IMR-90 (cell line): ENCODE measurements at regions not wholly inside any gene's neighbourhood (a gene's known extent, or its start where the extent isn't known, plus 50 kb on each side); places are given as distances from the start of the nearest gene placed in this dataset.

Experiments used
- ATAC-seq: fragments of 200-7000 bp; cut with Tn5 transposase; 2 replicates; pipeline ENCODE4 v1.9.1; 2020; ENCODE audit warnings: low read depth, mild to moderate bottlenecking, moderate library complexity
- BruUV-seq: library from RNA; stranded (reverse); fragments of 400-500 nt; replicated peaks from 2 replicates; lab custom pipeline; 2021; lab: Mats Ljungman, UMichigan
- CTCF ChIA-PET: fragments of 300-600 bp; formaldehyde crosslinking; extraction: SDS; loops from one replicate; lab custom pipeline; 2021; ENCODE audit warnings: antibody characterized with exemption; lab: Yijun Ruan, JAX
- POLR2A ChIA-PET: fragments of 300-600 bp; sonication (Branson Sonifier 250); formaldehyde crosslinking; loops from one replicate; lab custom pipeline; 2022; ENCODE audit warnings: antibody characterized with exemption; ENCODE audit not compliant: unreplicated experiment; lab: Charles Lee
- DNase-seq: peaks from one replicate; pipeline ENCODE4 v3.0.0; 2013
- H2AFZ ChIP-seq: replicated peaks from 2 replicates; pipeline ENCODE3; 2013; ENCODE audit warnings: low read length, mild to moderate bottlenecking; ENCODE audit not compliant: poor library complexity
- H2AK5ac ChIP-seq: 2 replicates; pipeline ENCODE4 v1.6.1; 2013; ENCODE audit warnings: low read depth, low read length, inconsistent platforms
- H2AK9ac ChIP-seq: replicated peaks from 2 replicates; pipeline ENCODE3; 2013; ENCODE audit warnings: mild to moderate bottlenecking, low read depth, low read length, moderate library complexity; ENCODE audit not compliant: poor library complexity
- H2BK120ac ChIP-seq: 2 replicates; pipeline ENCODE4 v1.6.1; 2013; ENCODE audit warnings: low read depth, low read length, inconsistent platforms
- H2BK15ac ChIP-seq: 3 replicates; pipeline ENCODE4 v1.6.1; 2013; ENCODE audit warnings: low read depth, low read length, inconsistent platforms
- H2BK20ac ChIP-seq: 2 replicates; pipeline ENCODE4 v1.6.1; 2013; ENCODE audit warnings: low read depth, mild to moderate bottlenecking, inconsistent platforms, low read length, moderate library complexity
- H2BK5ac ChIP-seq: 2 replicates; pipeline ENCODE4 v1.6.1; 2013; ENCODE audit warnings: mild to moderate bottlenecking, low read depth, low read length, inconsistent platforms; ENCODE audit not compliant: poor library complexity, severe bottlenecking
- H3K14ac ChIP-seq: replicated peaks from 2 replicates; pipeline ENCODE4 v1.6.1; 2013; ENCODE audit warnings: low read depth, low read length, inconsistent platforms
- H3K18ac ChIP-seq: 2 replicates; pipeline ENCODE4 v1.6.1; 2013; ENCODE audit warnings: low read depth, low read length, control low read depth
- H3K23ac ChIP-seq: 2 replicates; pipeline ENCODE4 v1.6.1; 2013; ENCODE audit warnings: low read depth, low read length, inconsistent platforms
- H3K27ac ChIP-seq: 2 replicates; pipeline ENCODE4 v1.5.1; 2013; ENCODE audit warnings: mild to moderate bottlenecking, control low read depth, low read length; ENCODE audit not compliant: insufficient read depth
- H3K27me3 ChIP-seq: 2 replicates; pipeline ENCODE4 v1.6.1; 2013; ENCODE audit warnings: low read length; ENCODE audit not compliant: control insufficient read depth, insufficient read depth
- H3K36me3 ChIP-seq: 2 replicates; pipeline ENCODE4 v1.6.1; 2013; ENCODE audit warnings: low read length, mixed read lengths; ENCODE audit not compliant: control insufficient read depth, insufficient read depth
- H3K4ac ChIP-seq: 2 replicates; pipeline ENCODE4 v1.6.1; 2013; ENCODE audit warnings: low read depth, low read length, inconsistent platforms
- H3K4me1 ChIP-seq: 2 replicates; pipeline ENCODE4 v1.6.1; 2013; ENCODE audit warnings: low read length, mixed read lengths; ENCODE audit not compliant: control insufficient read depth, insufficient read depth
- H3K4me2 ChIP-seq: 2 replicates; pipeline ENCODE4 v1.6.1; 2013; ENCODE audit warnings: low read depth, mild to moderate bottlenecking, control low read depth, low read length, moderate library complexity
- H3K4me3 ChIP-seq: 2 replicates; pipeline ENCODE4 v1.5.1; 2013; ENCODE audit warnings: low read depth, mild to moderate bottlenecking, control low read depth, low read length, moderate library complexity; ENCODE audit not compliant: insufficient read depth
- H3K56ac ChIP-seq: 2 replicates; pipeline ENCODE4 v1.6.1; 2013; ENCODE audit warnings: low read length, inconsistent platforms; ENCODE audit not compliant: insufficient read depth; ENCODE audit errors: extremely low read depth
- H3K79me1 ChIP-seq, 2 experiments: 2 replicates each; pipeline ENCODE4 v1.6.1; 2013; ENCODE audit warnings: low read length in 2 of 2, inconsistent platforms in 1 of 2, low read depth in 1 of 2
- H3K9ac ChIP-seq: 2 replicates; pipeline ENCODE4 v1.6.1; 2013; ENCODE audit warnings: low read depth, low read length, control low read depth
- H3K9me1 ChIP-seq: 2 replicates; pipeline ENCODE4 v1.6.1; 2013; ENCODE audit warnings: low read length, inconsistent platforms; ENCODE audit not compliant: insufficient read depth
- H3K9me3 ChIP-seq: 2 replicates; pipeline ENCODE4 v1.6.1; 2013; ENCODE audit warnings: low read length; ENCODE audit not compliant: control insufficient read depth, insufficient read depth
- H4K20me1 ChIP-seq: 2 replicates; pipeline ENCODE4 v1.6.1; 2013; ENCODE audit warnings: low read length, inconsistent platforms; ENCODE audit not compliant: insufficient read depth
- H4K5ac ChIP-seq: 2 replicates; pipeline ENCODE4 v1.6.1; 2013; ENCODE audit warnings: mild to moderate bottlenecking, low read depth, low read length, control low read depth
- H4K8ac ChIP-seq, 2 experiments: 2 replicates each; pipeline ENCODE4 v1.6.1; 2013; ENCODE audit warnings: low read depth in 2 of 2, low read length in 2 of 2, control low read depth in 1 of 2, inconsistent platforms in 1 of 2
- H4K91ac ChIP-seq: 2 replicates; pipeline ENCODE4 v1.6.1; 2013; ENCODE audit warnings: low read depth, low read length, inconsistent platforms; ENCODE audit not compliant: insufficient read depth
- CEBPB ChIP-seq: IDR thresholded peaks from 2 replicates; pipeline ENCODE4 v1.6.1; 2012; ENCODE audit warnings: low read depth, low read length, improper control_type of control experiment
- CHD1 ChIP-seq: IDR thresholded peaks from 2 replicates; pipeline ENCODE4 v1.6.1; 2012; ENCODE audit warnings: low read depth, low read length, improper control_type of control experiment
- MXI1 ChIP-seq: IDR thresholded peaks from 2 replicates; pipeline ENCODE4 v1.6.1; 2012; ENCODE audit warnings: low read depth, mild to moderate bottlenecking, low read length, moderate library complexity, borderline replicate concordance
- NFE2L2 ChIP-seq: fragments of 150-350 bp; IDR thresholded peaks from 2 replicates; pipeline ENCODE4 v1.6.1; 2016; ENCODE audit warnings: low read depth, mild to moderate bottlenecking, low read length
- POLR2A ChIP-seq: IDR thresholded peaks from 2 replicates; pipeline ENCODE4 v1.6.1; 2012; ENCODE audit warnings: mild to moderate bottlenecking, low read depth, low read length
- RFX5 ChIP-seq: IDR thresholded peaks from 2 replicates; pipeline ENCODE4 v1.8.0; 2012; ENCODE audit warnings: low read depth, mild to moderate bottlenecking, low read length, moderate library complexity
- SMC3 ChIP-seq: fragments of 150-350 bp; IDR thresholded peaks from 2 replicates; pipeline ENCODE4 v1.6.1; 2016; ENCODE audit warnings: low read depth, mild to moderate bottlenecking, antibody characterized with exemption, low read length, moderate library complexity
- WGBS, 2 experiments: methylation state at CpG; one replicate each; pipeline versions ENCODE4 v1.1.5 to v1.1.7; 2013; ENCODE audit warnings: missing lambda C conversion rate in 2 of 2; ENCODE audit not compliant: insufficient read length in 1 of 2; ENCODE audit errors: extremely low coverage in 2 of 2; 5-methylcytosine and 5-hydroxymethylcytosine counted together
- dilution Hi-C: fragments of 300-500 bp; cut with HindIII; formaldehyde crosslinking; loops from one replicate; pipeline ENCODE4 v1.14.3; 2018; ENCODE audit warnings: low sequenced_read_pairs; ENCODE audit not compliant: unreplicated experiment
- in situ Hi-C: fragments of 300-500 bp; cut with MboI; formaldehyde crosslinking; loops from 3 replicates; pipeline ENCODE4 v1.14.3; 2019; ENCODE audit warnings: low sequenced_read_pairs, inconsistent platforms, mixed read lengths
- intact Hi-C: fragments of 100-400 bp; cut with micrococcal nuclease; formaldehyde crosslinking; loops from 2 replicates; pipeline ENCODE4 v1.10.0; 2022
- TF ChIP-seq, protein P1 (sequence below): fragments of 150-350 bp; IDR thresholded peaks from 2 replicates; pipeline ENCODE4 v1.6.1; 2017; ENCODE audit warnings: mild to moderate bottlenecking, antibody characterized with exemption, low read length, low read depth
- TF ChIP-seq, protein P2 (sequence below): conservative IDR thresholded peaks from 2 replicates; pipeline ENCODE4 v1.5.1; 2012; ENCODE audit warnings: mild to moderate bottlenecking, low read depth, low read length, improper control_type of control experiment

DNA sequence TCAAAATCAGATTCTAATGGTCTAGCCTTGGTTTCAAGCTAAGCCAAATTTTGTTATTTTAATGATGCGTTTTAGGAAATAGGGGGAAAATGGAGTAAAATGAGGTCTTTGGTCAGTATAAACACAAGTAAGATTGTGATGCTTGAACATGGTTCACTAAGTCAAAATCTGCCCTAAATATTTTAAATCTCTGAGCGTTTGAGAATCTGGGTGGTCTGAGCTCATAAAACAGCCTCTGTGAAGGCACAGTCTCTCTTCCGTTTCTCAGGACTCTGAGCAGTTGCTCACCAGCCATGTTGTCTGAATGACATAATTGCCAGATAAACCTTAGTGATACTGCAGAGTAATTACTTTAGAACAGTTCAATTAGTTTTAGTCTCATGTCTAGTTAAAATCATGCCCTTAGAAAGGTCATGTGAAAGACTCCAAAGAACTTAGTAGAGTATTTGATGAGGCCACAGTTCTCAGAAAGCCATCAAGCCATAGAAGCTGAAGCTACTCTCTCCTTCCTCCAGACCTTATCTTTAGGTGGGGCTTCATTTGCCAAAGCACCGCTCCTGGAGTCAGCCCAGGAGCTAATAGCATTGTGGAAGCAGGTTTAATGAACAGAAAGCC, 257.1 kb upstream of the MAP3K1 start:
- H3K23ac ChIP-seq: no peak overlapping the region
- TF ChIP-seq SMC3 (no peak), MXI1 (no peak), RFX5 (no peak), CHD1 (no peak), NFE2L2 (no peak), CEBPB (no peak), POLR2A (no peak)
- TF ChIP-seq, protein P1, sequence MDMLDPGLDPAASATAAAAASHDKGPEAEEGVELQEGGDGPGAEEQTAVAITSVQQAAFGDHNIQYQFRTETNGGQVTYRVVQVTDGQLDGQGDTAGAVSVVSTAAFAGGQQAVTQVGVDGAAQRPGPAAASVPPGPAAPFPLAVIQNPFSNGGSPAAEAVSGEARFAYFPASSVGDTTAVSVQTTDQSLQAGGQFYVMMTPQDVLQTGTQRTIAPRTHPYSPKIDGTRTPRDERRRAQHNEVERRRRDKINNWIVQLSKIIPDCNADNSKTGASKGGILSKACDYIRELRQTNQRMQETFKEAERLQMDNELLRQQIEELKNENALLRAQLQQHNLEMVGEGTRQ: no peak
- TF ChIP-seq, protein P2, sequence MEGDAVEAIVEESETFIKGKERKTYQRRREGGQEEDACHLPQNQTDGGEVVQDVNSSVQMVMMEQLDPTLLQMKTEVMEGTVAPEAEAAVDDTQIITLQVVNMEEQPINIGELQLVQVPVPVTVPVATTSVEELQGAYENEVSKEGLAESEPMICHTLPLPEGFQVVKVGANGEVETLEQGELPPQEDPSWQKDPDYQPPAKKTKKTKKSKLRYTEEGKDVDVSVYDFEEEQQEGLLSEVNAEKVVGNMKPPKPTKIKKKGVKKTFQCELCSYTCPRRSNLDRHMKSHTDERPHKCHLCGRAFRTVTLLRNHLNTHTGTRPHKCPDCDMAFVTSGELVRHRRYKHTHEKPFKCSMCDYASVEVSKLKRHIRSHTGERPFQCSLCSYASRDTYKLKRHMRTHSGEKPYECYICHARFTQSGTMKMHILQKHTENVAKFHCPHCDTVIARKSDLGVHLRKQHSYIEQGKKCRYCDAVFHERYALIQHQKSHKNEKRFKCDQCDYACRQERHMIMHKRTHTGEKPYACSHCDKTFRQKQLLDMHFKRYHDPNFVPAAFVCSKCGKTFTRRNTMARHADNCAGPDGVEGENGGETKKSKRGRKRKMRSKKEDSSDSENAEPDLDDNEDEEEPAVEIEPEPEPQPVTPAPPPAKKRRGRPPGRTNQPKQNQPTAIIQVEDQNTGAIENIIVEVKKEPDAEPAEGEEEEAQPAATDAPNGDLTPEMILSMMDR: no peak
- no peak overlapping the region for H2BK15ac ChIP-seq
- no peaks in the 10 kb centered on the region for H3K27me3 ChIP-seq
- ATAC-seq (no peak), DNase-seq (no peak)
- intact Hi-C loops (no loop called here), in situ Hi-C loops (no loop called here), dilution Hi-C loops (no loop called here)
- H3K4ac ChIP-seq: no peak overlapping the region
- ChIA-PET POLR2A (no interaction called here), CTCF (no interaction called here)
- no peaks in the 10 kb centered on the region for H4K20me1 ChIP-seq
- H3K4me2 ChIP-seq: no peak overlapping the region
- 83 to 100% methylated on average over 1 of the region's 4 CpGs for WGBS, 2 experiments
- H4K8ac ChIP-seq: no peak overlapping the region
- BruUV-seq: no TSS peak
- H2AK5ac ChIP-seq: no peak overlapping the region
- H3K36me3 ChIP-seq: no peaks in the 10 kb centered on the region
- H3K4me1 ChIP-seq: no peaks in the 10 kb centered on the region
- no peaks in the 10 kb centered on the region for H3K9me3 ChIP-seq
- H3K4me3 ChIP-seq: no peak overlapping the region
- no peak overlapping the region; the same call in 1 of the 2 replicates for H3K18ac ChIP-seq
- no peak overlapping the region for H3K56ac ChIP-seq
- no peak overlapping the region for H2BK5ac ChIP-seq
- 0 out of 2 replicates have a peak overlapping the region, but pooled peaks have one; percentile 18 for H2BK120ac ChIP-seq
- H4K5ac ChIP-seq: no peak overlapping the region; the same call in 1 of the 2 replicates
- no peak overlapping the region for H4K91ac ChIP-seq
- H3K9ac ChIP-seq: no peak overlapping the region
- no peak overlapping the region for H2AFZ ChIP-seq
- no peak overlapping the region for H2BK20ac ChIP-seq
- H3K14ac ChIP-seq: no peak overlapping the region
- no peak overlapping the region for H2AK9ac ChIP-seq
- no peak overlapping the region for H3K27ac ChIP-seq
- no peaks in the 10 kb centered on the region for H3K79me1 ChIP-seq
- H3K9me1 ChIP-seq: no peaks in the 10 kb centered on the region
